ENCODE measurements at regions not wholly inside any gene's neighbourhood (a gene's known extent, or its start where the extent isn't known, plus 50 kb on each side); places are given as distances from the start of the nearest gene placed in this dataset.

GRCh38 chr18:33918571-33918970 is 306.1 kb downstream of the NOL4 start:
- TF ChIP-seq EZH2 (IDR thresholded peaks at IDR 0.05; ENCODE audit: borderline replicate concordance, low read depth, low read length, poor library complexity, severe bottlenecking): no peak
- TF ChIP-seq CTCF (conservative IDR thresholded peaks at IDR 0.05; ENCODE audit: low read depth, low read length): no peak

All from A673 (cell line).